ENCODE measurements at regions not wholly inside any gene's neighbourhood (a gene's known extent, or its start where the extent isn't known, plus 50 kb on each side); places are given as distances from the start of the nearest gene placed in this dataset.
"Not testable (repeated sequence)": the region's sequence is repeated elsewhere in the genome, so short reads cannot be mapped to it uniquely, and the experiment has no call there.

DNA sequence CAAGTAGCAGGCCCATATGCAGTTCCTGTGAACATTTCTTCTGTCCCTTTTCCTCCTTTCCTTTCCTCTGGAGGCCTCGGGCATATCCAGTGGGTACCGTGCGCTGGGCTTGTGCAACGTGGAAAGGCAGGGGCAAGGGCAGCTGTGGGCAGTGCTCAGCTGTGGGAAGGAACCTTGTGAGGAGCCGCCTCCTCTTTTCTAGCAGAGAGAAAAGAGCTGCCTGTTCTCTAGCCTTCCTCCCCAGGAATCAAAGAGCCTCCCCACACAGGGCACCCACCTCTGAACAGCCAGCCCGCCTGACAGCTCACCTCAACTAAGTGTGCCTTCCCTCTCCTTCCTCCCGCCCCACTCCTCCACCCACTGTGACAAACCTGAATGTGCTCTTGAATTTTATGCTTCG, 143.3 kb upstream of the HDDC2 start:
- H3K27ac ChIP-seq = peak overlapping the region; percentile 84 to 88
- H3K4me3 ChIP-seq = peak overlapping the region; percentile 61
- TF ChIP-seq, protein P1, sequence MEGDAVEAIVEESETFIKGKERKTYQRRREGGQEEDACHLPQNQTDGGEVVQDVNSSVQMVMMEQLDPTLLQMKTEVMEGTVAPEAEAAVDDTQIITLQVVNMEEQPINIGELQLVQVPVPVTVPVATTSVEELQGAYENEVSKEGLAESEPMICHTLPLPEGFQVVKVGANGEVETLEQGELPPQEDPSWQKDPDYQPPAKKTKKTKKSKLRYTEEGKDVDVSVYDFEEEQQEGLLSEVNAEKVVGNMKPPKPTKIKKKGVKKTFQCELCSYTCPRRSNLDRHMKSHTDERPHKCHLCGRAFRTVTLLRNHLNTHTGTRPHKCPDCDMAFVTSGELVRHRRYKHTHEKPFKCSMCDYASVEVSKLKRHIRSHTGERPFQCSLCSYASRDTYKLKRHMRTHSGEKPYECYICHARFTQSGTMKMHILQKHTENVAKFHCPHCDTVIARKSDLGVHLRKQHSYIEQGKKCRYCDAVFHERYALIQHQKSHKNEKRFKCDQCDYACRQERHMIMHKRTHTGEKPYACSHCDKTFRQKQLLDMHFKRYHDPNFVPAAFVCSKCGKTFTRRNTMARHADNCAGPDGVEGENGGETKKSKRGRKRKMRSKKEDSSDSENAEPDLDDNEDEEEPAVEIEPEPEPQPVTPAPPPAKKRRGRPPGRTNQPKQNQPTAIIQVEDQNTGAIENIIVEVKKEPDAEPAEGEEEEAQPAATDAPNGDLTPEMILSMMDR (IDR thresholded peaks at IDR 0.05) = no peak
- peak; percentile 75 for DNase-seq (ENCODE audit: low spot score)

DNA sequence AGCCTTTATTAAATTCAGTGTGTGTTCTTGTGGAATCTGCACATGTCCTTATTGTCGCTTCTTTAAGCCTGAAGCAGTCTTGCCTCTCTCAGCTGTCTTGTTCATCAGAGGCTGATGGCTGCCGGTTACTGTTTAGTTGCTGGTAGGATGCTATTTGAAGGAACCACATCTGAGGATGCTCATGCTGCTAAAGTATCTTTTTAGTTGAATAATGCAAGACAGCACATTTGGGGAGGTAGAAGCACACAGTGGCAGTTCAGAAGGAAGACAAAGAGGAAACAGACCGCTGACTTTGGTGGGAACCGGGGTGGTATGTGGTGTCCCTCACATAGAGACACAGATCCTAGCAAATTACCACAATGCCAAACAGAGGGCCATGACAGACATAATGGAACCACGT, 144.2 kb upstream of the HDDC2 start:
- Histone ChIP-seq H3K27ac (peak overlapping the region; percentile 84 to 88), H3K4me3 (no peak overlapping the region)
- TF ChIP-seq, protein P1 (IDR thresholded peaks at IDR 0.05) = no peak
- DNase-seq (ENCODE audit: low spot score) = no peak

DNA sequence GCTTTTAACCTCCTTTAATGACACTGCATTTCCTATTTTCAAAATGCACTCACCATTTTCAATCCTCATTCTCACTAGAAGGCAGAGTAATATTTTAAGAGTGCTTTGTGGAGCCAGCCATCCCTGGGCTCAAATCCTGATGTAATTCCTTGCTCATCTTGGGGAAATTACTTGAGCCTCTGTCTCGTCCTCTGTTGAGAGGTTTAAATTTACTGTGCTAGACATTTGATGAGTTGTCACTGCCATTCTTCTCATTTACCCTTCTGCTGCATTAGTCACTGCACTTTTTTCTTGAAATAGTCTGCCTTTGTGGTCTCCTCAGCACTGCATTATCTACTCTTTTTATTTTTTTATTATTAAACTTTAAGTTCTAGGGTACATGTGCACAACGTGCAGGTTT, 150.0 kb upstream of the HDDC2 start:
- DNase-seq (ENCODE audit: low spot score) = no peak
- no peak overlapping the region for H3K27ac ChIP-seq
- H3K4me3 ChIP-seq = no peak overlapping the region
- TF ChIP-seq, protein P1 (IDR thresholded peaks at IDR 0.05) = no peak

DNA sequence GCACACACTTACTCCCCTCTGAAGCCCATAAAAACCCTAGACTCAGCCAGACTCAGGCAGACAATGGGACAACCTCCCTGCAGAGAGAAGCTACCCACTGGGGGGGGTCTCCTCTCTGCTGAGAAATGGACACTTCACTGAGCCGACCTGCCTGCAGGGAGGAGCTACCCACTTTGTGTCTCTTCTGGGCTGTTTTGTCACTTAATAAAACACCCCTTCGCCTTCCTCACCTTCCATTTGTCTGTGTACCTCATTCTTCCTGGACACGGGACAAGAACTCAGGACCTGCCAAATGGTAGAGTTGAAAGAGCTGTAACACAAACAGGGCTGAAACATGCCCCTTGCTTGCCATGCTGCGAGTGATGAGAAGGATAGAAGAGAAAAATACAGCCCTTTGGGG, 151.7 kb upstream of the HDDC2 start:
- H3K27ac ChIP-seq = no peak overlapping the region
- DNase-seq (ENCODE audit: low spot score) = no peak
- H3K4me3 ChIP-seq = no peak overlapping the region
- TF ChIP-seq, protein P1 (IDR thresholded peaks at IDR 0.05) = no peak

DNA sequence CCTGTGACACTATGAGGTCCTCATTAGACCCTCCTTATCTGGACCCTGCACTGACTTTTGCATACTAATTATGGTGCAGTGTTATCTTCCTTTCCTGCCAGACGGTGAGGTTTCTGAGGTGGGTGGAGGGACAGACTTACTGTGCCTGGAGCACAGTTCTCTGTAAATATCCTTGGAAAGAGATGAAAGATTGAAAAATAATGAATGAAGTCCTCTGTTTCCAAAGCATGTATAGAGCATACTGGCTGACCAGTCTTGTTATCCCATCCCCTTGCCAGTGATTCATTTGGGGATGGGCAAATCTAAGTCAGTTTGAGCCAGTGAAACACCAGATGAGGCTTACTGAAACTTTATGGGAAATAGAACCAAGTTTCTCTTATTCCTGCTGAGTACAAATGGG, 152.6 kb upstream of the HDDC2 start:
- TF ChIP-seq, protein P1 (IDR thresholded peaks at IDR 0.05) = no peak
- DNase-seq (ENCODE audit: low spot score) = no peak
- no peak overlapping the region for H3K4me3 ChIP-seq
- no peak overlapping the region for H3K27ac ChIP-seq

DNA sequence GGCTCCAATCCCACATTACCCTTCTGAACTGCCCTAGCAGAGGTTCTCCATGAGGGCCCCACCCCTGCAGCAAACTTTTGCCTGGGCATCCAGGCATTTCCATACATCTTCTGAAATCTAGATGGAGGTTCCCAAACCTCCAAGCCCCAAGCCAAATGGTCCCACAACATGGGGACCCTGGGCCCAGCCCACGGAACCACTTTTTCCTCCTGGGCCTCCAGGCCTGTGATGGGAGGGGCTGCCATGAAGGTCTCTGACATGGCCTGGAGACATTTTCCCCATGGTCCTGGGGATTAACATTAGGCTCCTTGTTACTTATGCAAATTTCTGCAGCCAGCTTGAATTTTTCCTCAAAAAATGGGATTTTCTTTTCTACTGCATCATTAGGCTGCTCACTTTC, 156.7 kb upstream of the HDDC2 start:
- H3K27ac ChIP-seq = not testable (repeated sequence)

DNA sequence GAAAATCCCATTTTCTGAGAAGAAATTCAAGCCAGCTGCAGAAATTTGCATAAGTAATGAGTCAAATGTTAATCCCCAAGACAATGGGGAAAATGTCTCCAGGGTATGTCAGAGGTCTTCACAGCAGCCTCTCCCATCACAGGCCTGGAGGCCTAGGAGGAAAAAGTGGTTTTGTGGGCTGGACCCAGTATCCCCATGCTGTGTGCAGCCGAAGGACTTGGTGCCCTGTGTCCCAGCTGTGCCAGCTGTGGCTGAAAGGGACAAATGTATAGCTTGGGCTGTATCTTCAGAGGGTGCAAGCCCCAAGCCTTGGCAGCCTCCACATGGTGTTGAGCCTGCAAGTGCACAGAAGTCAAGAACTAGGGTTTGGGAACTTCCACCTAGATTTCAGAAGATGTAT, 163.6 kb upstream of the HDDC2 start:
- DNase-seq (ENCODE audit: low spot score); H3K27ac ChIP-seq; H3K4me3 ChIP-seq: not testable (repeated sequence)

More for the DNA sequence above, 156.7 kb upstream of the HDDC2 start:
- H3K4me3 ChIP-seq; DNase-seq (ENCODE audit: low spot score): not testable (repeated sequence)

DNA sequence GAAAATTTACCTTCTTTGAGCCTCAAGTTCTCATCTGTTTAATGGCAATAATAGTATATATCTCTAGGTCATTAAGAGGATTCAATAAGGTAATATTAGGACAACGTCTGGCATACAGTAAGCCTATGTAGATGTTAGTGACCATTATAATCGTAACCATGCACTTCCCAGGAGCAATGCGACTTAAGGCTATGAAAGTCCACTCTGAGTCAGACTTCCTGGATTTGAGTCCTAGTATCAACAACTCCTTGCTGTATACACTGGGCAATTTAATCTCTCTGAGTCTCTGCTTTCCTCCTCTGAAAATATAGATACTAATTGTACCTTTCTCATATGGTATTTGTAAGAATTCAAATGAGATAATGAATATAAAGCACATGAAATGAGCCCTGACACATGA, 168.1 kb upstream of the HDDC2 start:
- H3K27ac ChIP-seq = no peak overlapping the region
- no peak for DNase-seq (ENCODE audit: low spot score)
- H3K4me3 ChIP-seq = no peak overlapping the region
- TF ChIP-seq, protein P1 (IDR thresholded peaks at IDR 0.05) = no peak
